MV-4-11 (cell line): ENCODE measurements at regions not wholly inside any gene's neighbourhood (a gene's known extent, or its start where the extent isn't known, plus 50 kb on each side); places are given as distances from the start of the nearest gene placed in this dataset.
"Not testable (repeated sequence)": the region's sequence is repeated elsewhere in the genome, so short reads cannot be mapped to it uniquely, and the experiment has no call there.

ENCODE experiments used
- DNase-seq: peaks from one replicate; lab custom pipeline; 2025; lab: John Stamatoyannopoulos, UW

DNA sequence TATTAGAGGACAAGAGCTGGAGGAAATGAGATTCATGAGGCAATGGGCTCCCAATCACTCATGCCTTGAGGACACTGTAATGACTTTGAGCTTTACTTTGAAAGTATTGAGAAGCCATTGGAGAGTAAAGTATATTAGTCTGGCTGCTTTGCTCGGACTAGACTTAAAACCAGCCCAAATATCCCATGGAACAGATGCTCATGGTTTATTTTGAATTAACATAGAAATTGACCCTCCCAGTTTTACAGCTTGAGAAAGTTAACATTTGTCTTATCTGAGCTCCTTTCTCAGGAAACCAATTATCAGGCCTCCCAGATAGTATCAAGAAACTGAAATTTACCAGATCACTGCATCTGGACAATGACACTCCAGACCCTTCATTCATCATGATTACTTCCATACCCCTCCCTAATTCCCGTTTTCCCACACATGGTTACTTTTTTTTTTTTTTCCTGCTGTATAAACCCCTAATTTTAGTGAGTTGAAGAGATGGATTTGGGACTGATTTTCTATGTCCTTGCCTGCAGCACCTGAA, 270.8 kb upstream of the SMIM30 start:
- DNase-seq = no peak

DNA sequence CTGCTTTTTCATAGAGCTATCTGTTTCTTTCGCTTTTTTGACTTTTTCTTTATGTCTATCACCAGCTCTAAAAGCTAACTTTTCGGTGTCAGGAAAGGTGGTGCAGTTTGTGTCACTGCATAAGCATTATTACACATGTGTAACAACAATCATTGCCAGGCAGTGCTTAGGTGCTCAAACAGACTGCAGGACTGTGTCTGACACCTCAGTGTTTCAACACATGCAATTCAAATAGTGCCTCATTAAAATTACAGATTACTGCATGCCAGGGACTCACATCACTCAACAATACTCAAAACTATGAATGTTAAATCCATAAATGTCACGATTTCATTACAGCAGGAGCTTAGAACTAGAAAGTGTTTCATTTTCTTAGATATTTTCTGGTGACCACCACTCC, 265.3 kb upstream of the SMIM30 start:
- DNase-seq = no peak

DNA sequence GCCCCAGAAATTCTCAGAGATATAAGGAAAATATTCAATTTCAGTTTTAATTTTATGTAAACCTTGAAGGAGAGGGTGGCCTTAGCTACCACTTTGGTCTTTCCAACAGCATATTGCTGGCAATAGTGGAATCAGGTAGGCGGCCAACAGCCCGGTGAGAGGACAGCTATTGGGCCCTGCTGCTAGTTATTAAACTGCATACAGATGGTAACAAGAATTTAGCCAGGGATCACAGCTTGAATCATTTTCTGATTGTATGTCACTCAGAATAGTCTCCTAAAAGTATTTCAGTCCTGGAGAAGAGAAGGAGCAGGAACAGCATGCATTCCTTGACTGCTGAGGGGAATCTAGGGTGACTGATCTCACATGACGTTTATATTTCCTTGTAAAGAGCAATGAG, 261.4 kb upstream of the SMIM30 start:
- DNase-seq = no peak

GRCh38 chr7:113374955-113375354, 256.6 kb upstream of the SMIM30 start:
- no peak for DNase-seq

GRCh38 chr7:113373863-113374262, 255.5 kb upstream of the SMIM30 start:
- DNase-seq = no peak

GRCh38 chr7:113371416-113372043, 253.2 kb upstream of the SMIM30 start:
- DNase-seq = no peak

GRCh38 chr7:113370910-113371309, 252.6 kb upstream of the SMIM30 start:
- DNase-seq = no peak

DNA sequence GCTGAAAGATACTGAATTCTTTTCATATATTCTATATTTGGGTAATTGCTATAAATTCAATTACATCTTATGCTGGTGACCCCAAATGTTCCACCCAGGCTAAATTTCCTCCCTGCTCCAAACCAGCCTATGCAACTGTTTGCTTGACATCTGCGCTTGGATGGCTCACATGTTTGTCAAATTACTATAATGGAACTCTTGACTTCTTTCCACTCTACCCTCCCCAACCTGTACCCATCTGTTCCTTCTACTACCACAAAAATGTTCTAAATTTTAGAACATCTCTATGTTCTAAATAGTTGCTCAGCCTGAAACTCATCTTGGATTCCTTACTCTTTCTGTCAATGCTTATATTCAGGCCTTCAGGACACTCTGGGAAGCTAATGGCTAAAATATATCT, 249.9 kb upstream of the SMIM30 start:
- DNase-seq = no peak

DNA sequence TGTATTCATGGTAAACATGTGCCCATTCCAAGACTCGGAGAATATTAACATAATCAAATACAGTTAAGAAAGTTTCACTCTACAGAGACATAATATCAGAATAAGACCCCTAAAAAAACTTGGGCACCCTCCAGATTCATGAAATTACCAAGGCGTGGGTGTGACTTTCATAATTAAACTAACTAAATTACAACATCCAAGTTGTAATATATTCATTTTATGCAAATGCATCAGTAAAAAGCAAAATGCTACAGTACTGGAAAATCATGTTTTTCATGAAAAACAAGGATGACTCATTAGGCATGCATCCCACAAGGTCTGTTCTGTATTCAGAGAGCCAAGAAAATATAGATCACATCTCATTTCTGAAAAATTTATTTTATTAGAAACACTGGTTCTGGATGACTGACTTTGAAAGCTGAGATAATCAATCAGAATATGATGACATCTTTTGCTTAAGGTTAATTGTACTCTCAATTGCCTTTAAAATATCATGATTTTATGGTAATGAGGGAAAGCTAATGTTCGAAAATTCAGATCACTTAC, 248.8 kb upstream of the SMIM30 start:
- DNase-seq = no peak

GRCh38 chr7:113366122-113366521, 247.8 kb upstream of the SMIM30 start:
- DNase-seq = no peak

DNA sequence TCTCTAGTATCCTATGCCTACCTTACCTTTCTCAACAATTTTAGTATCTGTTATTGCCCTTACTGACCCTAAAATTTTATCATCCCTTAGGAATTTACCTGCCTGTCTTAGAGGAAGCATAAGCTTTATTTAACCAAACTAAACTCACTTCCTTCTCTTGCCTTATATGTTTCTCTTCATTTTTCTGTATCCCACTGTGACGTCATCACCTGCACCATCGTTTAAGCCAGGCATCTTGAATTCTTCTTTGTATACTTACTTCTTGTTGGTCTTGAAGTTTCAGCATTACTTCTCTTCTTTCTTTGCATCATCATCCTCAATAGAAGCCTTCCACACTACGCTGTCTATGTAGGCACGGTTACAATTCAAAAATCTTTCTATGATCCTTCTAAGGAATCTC, 231.0 kb upstream of the SMIM30 start:
- DNase-seq = no peak

- no peak for DNase-seq
Measured at GRCh38 chr7:113339661-113340060, 221.3 kb upstream of the SMIM30 start.

DNA sequence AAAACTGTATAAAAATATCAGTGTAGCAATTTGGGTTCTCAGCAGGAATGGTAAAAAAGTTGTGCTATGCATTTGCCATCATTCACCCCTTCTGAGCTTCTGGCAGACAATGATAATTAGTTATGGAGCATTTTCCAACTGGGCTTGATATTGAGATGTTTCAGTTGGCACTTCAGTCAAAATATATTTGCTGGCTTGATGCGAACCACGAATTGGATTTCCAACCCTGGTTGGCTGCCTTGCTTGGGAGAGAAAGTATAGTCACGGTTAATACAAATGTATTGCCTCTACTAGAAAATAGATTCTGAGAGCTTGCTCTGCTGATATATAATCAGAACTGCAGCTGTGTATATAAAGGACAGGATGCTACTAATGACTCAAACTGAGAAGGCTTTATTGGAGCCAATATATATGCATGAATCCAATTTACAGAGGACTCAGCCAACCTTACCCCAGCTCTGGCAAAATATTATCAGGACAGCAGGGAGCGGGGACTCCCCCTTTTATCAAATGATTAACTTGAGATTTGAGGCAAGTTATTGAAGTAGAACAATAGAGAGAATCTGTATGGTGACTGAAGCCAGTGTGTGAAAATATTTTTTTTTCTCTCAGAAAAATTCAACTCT, 219.8 kb upstream of the SMIM30 start:
- no peak for DNase-seq

DNA sequence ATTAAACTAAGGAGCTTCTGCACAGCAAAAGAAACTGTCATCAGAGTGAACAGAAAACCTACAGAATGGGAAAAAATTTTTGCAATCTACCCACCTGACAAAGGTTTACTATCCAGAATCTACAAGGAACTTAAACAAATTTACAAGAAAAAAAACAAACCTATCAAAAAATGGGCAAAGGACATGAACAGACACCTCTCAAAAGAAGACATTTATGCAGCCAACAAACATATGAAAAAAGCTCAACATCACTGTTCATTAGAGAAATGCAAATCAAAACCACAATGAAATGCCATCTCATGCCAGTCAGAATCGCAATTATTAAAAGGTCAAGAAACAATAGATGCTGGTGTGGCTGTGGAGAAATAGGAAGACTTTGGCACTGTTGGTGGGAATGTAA, 218.5 kb upstream of the SMIM30 start:
- not testable (repeated sequence) for DNase-seq

- DNase-seq = no peak
Measured at GRCh38 chr7:113331155-113331898, 213.0 kb upstream of the SMIM30 start.

- DNase-seq = no peak
Measured at GRCh38 chr7:113321201-113321600, 202.8 kb upstream of the SMIM30 start.

- no peak for DNase-seq
Measured at GRCh38 chr7:113320419-113320818, 202.1 kb upstream of the SMIM30 start.

GRCh38 chr7:113314594-113314993, 196.2 kb upstream of the SMIM30 start:
- no peak for DNase-seq

DNA sequence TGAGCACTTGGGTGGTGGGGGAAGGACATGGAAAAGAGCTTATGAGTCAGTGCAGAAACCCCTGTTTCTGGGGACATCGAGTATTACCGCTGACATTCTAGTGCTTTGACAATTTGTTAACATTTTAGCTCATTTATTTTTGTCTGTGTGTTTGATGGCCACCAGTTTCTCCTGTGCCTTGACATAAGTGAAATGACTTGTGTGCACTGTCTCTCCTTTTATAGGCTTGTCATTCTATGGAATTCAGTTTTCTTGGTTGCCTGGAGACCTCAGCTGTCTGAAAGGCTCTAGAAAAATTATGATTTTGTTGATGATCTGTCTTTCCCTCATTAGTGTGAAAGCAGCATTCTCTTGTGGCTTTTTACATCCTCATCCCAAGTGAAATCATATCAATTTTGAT, 190.0 kb upstream of the SMIM30 start:
- no peak for DNase-seq

GRCh38 chr7:113307147-113307546, 188.8 kb upstream of the SMIM30 start:
- DNase-seq = no peak

DNA sequence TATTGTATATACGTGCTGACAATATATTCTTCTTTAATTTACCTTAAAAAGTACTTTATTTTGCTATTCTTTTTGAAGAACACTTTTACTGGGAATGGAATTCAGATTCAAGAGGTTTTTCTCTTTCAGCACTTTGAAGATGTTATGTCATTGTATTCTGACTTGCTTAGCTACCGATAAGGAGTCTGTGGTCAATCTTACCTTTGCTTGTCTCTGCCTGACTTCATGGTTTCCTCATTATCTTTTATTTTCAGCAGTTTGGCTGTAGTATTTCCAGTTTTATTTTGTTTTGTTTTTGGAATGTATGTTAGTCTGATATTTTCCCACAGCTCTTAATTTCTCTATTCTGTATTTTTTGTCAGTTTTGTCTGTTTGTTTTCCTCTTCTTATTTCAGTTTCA, 187.9 kb upstream of the SMIM30 start:
- DNase-seq = no peak

DNA sequence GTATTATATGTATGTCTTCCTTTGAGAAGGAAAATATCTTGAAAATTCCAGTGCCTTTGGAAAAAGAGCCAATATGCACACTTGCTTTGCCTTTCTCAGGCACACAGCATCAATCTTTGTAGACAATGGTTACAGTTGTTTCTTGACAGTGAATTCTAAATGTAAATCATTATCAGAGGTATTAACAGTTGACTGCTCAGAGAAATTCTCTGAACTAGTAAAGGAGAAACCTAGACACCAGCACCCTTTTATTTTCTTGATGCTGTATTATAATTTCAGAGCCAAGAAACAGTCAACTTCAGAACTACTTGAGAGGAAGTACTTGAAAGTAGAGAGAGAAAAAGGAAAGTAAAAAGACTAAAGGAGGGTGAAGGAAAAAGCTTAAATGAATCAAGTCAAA, 185.8 kb upstream of the SMIM30 start:
- no peak for DNase-seq

GRCh38 chr7:113303388-113303787, 185.0 kb upstream of the SMIM30 start:
- DNase-seq = not testable (repeated sequence)
